ENCODE measurements at regions not wholly inside any gene's neighbourhood (a gene's known extent, or its start where the extent isn't known, plus 50 kb on each side); places are given as distances from the start of the nearest gene placed in this dataset.
"Not testable (repeated sequence)": the region's sequence is repeated elsewhere in the genome, so short reads cannot be mapped to it uniquely, and the experiment has no call there.

DNA sequence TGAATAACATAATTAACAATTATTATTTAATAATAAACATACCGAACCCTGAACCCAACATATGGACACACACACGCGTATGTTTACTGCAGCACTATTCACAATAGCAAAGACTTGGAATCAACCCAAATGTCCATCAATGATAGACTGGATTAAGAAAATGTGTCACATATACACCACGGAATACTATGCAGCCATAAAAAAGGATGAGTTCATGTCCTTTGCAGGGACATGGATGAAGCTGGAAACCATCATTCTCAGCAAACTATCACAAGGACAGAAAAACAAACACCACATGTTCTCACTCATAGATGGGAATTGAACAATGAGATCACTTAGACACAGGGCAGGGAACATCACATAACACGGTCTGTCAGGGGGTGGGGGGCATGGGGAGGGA is 333.5 kb downstream of the KIF20B start:
- not testable (repeated sequence) for DNase-seq

DNA sequence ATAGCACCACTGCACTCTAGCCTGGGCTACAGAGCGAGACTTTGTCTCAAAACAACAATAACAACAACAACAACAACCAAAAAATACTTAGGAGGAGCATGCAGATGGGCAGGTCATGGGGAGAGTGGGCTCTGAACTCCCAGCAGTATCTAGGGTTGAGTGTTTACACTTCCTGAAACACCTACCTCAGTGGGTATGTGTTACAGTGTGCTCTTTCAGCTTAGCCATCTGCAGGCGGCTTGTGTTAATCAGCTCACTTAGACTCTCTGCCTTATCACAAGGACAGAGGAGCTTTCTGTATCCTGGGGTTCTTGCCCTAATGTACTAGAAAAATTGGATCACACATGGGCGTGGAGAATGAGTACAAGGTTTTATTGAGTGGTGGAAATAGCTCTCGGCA is 340.2 kb downstream of the KIF20B start:
- no peak for DNase-seq

DNA sequence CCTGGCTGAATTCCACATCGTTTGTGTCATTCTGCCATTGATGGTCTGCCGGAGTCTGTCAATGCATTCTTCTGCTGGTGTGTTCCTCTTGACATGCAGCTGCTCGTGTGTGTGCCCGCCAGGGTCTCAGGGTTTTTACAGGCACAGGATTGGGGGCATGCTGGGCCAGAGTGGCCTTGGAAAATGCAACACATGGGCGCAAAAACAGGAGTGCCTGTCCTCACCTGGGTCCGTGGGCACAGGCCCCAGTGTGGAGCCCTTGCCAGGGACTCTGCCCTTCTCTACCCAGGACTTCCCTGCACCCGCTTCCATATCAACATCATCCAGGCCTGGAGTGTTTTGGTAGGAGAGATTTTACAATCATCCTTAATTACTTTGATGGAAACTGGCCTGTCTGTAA is 340.7 kb downstream of the KIF20B start:
- no peak for DNase-seq

DNA sequence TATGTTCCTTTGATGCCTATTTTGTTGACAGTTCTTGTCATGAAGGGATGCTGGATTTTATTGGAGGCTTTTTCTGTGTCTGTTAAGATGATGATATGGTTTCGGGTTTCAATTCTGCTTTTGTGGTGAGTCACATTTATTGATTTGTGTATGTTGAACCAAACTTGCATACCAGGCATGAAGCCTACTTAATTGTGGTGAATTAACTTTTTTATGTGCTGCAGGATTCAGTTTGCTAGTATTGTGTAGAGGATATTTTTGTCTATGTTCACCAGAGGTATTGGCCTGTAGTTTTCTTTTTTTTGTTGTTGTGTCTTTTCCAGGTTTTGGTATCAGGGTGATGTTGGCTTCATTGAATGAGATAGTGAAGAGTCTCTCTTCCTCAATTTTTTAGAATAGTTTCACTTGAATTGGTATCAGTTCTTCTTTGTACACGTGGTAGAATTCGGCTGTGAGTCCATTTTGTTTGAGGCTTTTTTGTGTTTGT is 345.9 kb downstream of the KIF20B start:
- DNase-seq: no peak

DNA sequence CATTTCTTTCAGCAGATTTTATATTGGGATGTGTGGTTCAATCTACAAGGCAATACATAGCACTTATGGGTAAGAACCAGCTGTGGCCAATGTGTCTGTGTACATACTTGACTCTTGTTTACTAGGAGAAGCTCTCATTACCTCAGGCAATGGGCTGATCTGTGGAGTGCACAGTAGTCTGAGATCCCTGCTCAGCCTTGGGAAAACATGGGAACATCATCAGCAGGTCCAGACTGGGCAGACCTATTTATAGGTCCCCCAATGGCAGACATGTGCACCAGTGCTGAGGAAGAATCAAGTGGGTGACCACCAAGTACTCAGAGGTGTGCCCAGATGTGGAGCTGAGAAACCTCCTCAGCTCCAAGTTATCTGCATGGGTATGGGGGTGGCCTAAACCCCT is 349.7 kb downstream of the KIF20B start:
- DNase-seq: no peak

DNA sequence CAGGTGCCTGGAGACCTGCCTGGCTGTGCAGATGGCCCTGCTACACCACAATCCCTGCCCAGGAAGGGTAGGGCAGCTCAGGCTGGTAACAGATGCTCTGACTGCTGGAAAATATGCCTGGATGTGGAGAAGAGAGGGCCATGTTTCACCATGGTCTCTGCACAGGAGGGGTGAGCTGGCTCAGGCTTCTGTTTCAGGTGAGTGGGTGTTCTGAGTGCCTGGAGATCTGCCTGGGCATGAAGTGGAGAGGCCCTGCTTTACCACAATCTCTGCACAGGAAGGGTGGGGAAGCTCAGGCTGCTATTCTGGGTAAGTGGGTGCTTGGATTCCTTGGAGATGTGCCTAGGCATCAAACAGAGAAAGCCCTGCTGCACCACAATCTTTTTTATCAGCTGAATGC is 350.1 kb downstream of the KIF20B start:
- DNase-seq: no peak

DNA sequence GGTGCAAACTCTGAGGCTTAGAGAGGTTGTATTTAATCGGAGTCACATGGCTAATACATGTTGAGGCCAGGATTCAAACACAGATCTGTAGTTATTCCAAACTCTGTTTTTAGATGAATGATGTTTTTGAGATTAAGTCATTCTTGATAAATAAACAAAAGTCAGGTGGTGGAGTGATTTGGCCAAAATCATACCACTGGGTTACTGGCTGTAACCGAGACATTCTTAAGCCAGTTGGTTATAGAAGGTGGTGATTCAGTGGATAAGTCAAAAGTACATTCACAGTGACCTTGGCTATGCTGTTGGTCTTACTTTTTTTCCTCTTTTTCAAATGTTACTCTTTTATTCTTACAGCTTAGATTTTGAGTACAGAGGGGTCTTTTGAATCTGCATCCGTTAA is 361.4 kb downstream of the KIF20B start:
- no peak for DNase-seq

DNA sequence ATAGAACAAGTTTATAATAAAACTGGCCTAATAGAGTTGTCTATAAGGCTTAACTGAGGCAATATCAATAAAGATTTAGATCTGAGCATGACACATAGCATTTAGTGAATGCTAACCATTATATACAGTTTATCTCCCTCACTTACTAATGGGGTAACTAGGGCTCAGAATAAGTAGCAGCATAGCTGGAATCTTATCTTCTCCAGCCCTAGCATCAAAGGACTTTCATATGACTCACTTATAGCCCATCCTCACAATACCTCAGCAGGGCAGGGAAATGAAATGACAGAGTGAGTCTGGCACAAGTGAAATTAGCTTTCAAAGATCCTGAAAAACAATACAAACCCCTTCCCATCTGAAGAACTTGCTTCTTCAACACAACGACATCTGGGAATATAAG is 362.9 kb downstream of the KIF20B start:
- no peak for DNase-seq

DNA sequence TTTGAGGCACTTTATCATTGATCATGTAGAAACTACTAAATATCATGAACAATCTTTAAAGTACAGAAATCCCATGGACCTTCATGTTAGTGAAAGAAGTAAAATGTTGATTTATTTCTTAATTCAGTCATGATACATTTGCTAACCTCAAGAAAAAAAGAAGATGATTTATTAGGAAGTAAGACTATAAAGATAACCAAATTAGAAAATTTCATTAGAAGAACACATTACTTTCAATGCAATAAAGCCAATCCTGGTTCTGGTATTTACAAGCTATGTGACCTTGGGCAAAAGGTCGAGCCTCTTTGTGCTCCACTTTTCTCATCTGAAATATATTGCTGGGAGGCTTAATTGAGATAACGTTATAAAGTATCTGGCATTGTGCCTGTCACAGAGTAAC is 365.0 kb downstream of the KIF20B start:
- no peak for DNase-seq

DNA sequence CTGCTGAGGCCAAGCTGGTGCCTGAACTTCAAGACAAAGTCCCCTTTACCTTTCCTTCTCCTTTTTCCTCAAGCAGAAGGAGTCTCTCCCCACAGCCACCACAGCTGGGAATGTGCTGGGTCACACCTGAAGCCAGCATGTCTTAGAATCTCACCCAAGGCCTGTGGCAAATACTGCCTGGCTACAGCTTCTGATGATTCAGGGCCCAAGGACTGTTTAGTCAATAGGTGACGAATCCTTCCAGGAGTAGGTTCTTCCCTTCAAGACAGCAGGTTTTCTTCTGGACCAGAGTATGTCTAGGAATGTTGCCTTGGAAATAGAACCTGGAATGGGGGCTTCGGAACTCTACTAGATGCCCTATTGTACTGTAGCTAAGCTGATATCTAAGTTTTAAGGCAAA is 374.6 kb downstream of the KIF20B start:
- no peak for DNase-seq

DNA sequence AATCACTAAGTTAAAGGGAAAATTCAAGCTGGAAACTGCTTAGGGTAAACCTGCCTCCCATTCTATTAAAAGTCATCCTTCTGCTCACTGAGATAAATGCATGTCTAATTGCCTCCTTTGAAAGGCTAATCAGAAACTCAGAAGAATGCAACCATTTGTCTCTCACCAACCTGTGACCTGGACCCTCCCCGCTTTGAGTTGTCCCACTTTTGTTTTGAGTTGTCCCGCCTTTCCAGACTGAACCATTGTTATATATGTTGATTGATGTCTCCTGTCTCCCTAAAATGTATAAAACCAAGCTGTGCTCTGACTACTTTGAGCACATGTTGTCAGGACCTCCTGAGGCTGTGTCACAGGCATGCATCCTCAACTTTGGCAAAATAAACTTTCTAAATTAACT is 378.4 kb downstream of the KIF20B start:
- no peak for DNase-seq

DNA sequence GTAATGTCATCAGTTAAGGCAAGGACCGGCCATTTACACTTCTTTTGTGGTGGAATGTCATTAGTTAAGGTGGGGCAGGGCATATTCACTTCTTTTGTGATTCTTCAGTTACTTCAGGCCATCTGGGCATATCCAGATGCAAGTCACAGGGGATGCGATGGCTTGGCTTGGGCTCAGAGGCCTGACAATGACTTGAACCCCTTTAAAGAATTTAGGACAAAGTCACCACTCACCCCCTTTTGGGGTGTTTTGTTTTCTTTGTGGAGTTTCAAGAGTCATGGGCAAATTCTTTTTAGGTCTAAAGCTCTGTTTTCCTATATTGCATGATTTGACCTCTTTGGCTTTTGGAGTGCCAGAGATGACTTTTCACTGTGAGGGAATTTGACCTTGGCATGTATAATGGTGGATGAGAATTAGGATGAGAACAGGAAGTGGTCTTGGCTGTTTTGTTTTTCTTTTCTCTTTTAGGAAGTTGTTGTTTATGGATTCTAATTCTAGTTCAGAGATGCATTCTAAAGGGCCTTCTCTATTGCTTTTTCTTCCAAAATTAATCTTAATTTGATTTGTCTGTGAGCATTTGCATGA is 385.3 kb downstream of the KIF20B start:
- not testable (repeated sequence) for DNase-seq

DNA sequence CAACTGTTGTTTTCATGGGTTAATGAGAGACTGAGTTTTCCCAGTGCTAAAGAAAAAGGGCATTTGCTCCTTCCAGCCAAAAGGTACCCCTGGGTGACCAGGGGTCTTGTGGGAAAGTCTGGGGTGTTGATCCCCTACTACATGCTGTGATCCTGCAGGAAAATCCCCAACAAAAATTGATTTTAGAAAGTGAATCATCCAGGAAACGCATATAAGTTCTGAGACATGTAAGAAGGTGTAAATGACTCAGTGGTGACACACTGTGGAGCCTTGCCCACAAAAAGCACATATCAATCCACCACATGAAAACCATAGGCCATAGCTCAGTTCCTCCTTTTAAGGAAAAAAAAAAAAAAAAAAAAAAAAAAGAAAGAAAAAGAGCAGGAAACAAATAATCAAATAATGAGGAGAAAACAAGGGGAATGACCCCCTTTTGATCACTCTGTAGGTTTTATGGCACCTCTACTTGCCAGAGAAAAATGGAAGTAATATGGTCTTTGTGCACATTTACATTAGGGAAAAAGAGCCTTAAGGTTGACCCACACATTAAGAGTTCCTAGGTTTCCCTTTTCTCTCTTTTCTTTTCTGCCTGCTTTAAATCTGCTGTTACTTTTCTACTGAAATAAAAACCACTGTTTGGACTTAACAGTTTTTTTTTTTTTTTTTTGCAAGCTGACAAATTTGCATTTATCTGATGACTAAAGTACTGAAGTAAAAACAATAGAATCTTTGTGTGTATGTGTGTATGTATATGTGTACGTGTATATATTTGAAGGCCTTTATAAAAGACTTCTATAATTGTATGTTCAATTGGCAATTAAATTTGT is 386.0 kb downstream of the KIF20B start:
- no peak for DNase-seq

DNA sequence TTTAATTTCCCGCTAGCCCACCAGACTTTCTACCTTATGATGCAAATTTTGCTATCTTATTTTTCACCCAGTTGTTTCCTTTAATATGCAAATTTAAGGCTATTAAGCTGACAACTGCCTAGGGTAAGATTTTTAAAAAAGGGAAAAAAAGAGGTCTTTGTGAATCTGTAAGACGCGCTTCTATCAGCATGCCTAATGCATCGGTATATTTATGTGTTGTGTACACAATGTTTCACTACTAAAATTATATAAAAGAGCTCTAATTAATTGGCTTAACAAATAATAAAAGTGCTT is 386.6 kb downstream of the KIF20B start:
- DNase-seq: no peak

DNA sequence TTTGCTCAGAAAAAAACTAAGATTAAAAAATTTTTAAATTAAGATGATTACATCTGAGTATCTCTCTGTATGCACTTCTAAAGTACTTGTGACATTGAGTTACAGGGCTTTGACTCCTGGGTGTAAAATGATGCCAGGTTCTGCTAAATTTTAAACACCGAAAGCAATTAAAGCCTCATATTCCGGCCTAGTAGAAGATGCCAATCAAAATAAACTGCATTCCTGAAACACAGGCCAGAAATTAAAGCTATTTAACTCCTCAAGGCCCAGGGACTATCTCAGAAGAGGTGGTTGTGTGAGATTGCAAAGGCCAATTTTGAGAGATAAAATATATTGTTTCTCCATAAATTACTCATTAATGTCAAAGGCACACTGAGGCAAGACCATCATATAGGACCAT is 388.3 kb downstream of the KIF20B start:
- no peak for DNase-seq

DNA sequence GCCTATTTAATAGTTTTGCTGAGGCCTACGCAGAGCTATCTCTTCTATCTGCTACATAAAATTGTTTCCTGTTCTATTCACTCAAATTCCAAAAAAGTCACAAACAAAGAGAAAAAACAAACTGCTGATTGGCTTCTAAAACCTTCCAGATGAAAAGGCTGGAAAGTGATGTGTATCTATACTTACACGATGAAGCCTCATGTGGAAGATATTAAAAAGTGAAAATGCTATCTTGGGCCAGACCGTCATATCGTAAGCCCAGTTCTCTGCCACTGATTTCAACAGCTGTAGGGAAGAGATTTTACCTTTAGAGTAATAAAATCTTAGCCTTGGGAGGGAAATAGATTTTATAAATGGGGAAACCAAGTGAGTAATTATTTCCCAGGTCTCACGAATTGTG is 394.8 kb downstream of the KIF20B start:
- no peak for DNase-seq

DNA sequence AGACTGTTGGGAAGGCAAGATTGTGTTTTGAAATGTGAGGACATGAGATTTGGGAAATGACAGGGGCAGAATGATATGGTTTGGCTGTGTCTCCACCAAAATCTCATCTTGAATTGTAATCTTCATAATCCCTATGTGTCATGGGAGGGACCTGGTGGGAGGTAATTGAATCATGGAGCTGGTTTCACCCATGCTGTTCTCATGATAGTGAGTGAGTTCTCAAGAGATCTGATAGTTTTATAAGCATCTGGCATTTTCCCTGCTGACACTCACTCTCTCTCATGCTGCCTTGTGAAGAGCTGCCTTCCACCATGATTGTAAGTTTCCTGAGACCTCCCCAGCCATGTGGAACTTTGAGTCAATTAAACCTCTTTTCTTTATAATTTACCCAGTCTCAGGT is 406.2 kb downstream of the KIF20B start:
- not testable (repeated sequence) for DNase-seq

DNA sequence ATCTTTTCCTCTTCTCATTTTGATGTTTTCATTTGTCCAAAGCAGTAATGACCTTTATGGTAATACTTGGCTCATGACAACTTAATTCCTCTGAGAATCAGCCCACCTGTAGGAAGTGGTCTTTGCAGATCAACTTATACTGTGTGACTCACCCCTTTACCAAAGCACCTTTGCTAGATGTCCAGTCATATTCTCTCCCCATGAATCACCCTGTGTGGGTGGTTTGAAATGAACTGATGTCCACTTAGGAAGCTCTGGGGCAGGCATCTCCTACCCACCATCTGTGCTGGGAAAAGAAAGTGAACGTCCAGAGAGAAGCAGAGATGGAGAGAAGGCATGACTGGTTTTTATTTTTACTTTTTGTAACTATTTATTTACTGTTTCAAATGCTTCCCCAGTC is 410.3 kb downstream of the KIF20B start:
- DNase-seq: no peak

DNA sequence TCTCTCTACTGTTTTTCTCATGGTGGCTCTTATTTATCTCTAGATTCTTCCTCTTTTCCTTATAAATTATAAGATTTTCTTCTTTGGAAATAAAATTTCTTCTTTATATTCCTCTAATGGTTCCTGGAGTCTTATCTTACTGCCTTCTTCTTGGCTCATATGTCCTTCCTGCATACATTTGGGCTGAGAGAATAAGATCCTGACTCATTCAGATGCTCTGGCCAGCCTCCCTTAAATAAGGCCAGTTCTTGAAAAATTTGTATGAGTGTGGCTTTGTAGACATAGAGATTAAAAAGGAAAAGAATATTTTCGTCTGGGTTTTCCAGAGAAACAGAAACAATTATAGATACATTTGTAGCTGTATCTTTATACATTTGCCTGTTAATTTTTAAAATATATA is 411.3 kb downstream of the KIF20B start:
- DNase-seq: no peak

DNA sequence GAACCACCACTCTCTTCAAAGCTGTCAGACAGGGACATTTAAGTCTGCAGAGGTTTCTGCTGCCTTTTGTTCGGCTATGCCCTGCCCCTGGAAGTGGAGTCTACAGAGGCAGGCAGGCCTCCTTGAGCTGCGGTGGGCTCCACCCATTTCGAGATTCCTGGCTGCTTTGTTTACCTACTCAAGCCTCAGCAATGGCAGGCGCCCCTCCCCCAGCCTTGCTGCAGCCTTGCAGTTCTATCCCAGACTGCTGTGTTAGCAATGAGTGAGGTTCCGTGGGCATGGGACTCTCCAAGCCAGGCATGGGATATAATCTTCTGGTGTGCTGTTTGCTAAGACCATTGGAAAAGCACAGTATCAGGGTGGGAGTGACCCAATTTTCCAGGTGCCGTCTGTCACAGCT is 417.2 kb downstream of the KIF20B start:
- DNase-seq: not testable (repeated sequence)

DNA sequence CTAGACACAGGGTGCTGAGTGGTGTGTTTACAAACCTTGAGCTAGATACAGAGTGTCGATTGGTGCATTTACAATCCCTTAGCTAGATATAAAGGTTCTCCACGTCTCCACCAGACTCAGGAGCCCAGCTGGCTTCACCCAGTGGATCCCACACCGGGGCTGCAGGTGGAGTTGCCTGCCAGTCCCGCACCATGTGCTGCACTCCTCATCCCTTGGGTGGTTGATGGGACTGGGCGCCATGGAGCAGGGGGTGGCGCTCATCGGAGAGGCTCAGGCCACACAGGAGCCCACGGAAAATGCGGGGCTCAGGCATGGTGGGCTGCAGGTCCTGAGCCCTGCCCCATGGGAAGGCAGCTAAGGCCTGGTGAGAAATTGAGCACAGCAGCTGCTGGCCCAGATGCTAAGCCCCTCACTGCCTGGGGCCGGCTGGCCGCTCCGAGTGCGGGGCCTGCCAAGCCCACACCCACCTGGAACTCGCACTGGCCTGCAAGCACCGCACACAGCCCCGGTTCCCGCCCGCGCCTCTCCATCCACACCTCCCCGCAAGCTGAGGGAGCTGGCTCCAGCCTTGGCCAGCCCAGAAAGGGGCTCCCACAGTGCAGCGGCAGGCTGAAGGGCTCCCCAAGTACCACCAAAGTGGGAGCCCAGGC is 418.4 kb downstream of the KIF20B start:
- DNase-seq: not testable (repeated sequence)

DNA sequence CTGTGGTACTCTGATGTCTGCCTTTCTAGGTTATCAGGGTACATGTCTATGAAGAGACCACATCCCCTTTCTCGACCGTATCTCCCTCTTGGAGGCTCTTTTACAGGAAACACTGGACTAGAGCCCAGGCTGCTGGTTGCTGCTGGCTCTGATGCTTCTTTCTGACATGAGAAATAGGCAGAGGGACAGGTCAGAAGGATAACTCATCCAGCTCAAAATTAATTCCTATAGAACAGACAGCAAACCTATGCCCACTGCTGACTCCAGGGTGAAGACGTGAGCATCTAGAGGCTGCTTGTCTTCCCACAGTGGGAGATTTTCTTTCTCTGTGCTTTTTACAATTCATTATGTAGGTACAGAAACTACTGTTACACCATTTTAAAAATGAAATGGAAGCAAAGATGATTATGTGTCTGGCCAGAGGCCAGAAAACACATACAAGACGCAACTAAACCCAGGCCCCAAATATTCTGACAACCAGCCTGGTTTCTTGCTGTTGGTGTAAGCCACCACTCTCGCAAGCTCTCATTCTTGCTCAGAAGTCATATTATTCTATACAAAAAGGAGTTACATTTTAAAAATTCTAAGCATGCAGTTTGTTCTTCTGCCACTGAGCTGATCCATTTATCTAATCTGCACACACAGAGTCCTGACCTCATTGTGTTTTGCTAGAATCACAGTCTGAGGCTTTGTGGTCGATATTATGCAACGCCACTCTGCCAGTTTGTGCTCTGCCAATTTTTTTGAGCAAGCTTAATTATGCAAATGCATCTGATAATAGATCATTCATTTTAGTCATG is 424.3 kb downstream of the KIF20B start:
- no peak for DNase-seq

DNA sequence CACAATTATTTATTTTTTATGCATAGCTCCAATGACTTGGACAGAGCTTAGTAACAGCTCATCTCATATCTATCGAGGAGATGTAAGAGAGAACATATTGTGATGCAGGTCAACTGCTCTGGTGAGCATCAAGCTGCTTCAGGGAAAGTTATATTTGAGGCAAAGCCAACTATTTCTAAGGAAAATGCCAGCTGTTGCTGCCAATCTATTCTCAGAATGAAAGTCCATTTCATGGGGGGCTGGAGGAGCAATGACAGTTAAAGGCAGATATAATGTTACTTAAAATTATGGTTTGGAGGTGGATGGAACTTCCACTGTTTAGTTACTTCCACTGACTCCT is 424.8 kb downstream of the KIF20B start:
- no peak for DNase-seq

Data from NCI-H1092 (cell line).